ENCODE measurements at regions not wholly inside any gene's neighbourhood (a gene's known extent, or its start where the extent isn't known, plus 50 kb on each side); places are given as distances from the start of the nearest gene placed in this dataset.

DNA sequence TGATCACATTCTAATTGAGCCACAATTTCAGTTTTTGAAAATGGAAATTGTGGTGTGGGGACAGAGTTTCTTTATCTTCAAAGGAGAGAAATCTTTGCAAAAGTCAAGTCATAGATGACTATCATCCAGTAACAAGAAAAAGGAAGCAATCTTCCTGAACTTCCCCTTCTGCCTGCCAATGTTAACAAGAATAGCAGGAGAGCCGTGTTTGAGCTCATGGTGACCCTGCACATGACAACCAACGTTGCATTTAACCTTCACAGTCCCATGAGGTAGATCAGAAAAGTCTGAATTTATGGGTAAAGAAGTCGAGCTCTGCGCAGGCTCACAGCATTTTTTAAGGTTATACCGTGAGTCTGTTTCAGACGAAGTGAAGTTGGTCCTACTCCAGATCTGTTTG lies 454.9 kb downstream of the LPIN1 start:
- Histone ChIP-seq H3K27ac (no peak overlapping the region), H3K4me3 (no peak overlapping the region)
- TF ChIP-seq, protein P1, sequence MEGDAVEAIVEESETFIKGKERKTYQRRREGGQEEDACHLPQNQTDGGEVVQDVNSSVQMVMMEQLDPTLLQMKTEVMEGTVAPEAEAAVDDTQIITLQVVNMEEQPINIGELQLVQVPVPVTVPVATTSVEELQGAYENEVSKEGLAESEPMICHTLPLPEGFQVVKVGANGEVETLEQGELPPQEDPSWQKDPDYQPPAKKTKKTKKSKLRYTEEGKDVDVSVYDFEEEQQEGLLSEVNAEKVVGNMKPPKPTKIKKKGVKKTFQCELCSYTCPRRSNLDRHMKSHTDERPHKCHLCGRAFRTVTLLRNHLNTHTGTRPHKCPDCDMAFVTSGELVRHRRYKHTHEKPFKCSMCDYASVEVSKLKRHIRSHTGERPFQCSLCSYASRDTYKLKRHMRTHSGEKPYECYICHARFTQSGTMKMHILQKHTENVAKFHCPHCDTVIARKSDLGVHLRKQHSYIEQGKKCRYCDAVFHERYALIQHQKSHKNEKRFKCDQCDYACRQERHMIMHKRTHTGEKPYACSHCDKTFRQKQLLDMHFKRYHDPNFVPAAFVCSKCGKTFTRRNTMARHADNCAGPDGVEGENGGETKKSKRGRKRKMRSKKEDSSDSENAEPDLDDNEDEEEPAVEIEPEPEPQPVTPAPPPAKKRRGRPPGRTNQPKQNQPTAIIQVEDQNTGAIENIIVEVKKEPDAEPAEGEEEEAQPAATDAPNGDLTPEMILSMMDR (IDR thresholded peaks at IDR 0.05): no peak
- DNase-seq (ENCODE audit: low spot score): no peak

GRCh38 chr2:12202313-12203075 lies 456.1 kb downstream of the LPIN1 start:
- H3K4me3 ChIP-seq: no peak overlapping the region
- no peak overlapping the region for H3K27ac ChIP-seq
- no peak for DNase-seq (ENCODE audit: low spot score)
- TF ChIP-seq, protein P1 (IDR thresholded peaks at IDR 0.05): no peak

DNA sequence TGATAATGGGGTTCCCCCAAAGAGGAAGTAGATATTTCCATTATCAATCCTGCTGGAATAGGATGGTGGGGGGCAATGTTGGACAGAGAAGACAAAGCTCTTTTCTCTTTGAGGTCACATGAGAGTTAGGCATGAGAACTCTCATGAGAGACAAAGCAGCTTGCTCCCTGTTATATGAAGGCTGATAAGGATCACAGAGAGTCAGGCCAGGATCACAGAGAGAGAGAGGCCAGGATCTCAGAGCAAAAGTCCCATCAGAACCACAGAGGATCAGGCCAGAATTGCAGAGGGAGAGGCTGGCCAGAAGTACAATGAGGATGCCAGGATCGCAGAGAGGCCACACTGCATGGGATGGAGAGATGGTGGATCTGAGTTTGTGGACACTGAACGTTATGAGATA lies 457.1 kb downstream of the LPIN1 start:
- Histone ChIP-seq H3K27ac (no peak overlapping the region), H3K4me3 (no peak overlapping the region)
- DNase-seq (ENCODE audit: low spot score): no peak
- TF ChIP-seq, protein P1 (IDR thresholded peaks at IDR 0.05): no peak

GRCh38 chr2:12205086-12205485 lies 458.7 kb downstream of the LPIN1 start:
- TF ChIP-seq, protein P1 (IDR thresholded peaks at IDR 0.05): no peak
- Histone ChIP-seq H3K4me3 (no peak overlapping the region), H3K27ac (no peak overlapping the region)
- no peak for DNase-seq (ENCODE audit: low spot score)

DNA sequence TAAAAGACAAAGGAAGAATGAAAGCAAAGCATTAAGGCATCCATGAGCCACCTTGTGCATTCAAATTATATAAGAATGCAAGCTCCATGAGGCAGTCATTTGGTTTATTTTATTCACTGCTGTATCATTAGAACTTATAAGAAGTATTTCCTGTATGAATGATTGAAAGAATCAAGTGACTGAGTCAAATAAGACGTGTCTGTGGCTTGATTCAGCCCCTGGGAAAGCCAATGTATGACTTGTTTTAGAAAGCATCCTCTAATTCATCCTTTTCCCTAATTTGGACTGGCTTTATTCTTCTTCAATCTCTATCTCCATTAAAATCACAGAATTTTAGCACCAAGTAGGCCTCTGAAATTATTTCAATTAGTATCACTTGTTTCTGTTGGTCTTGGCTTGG lies 461.1 kb downstream of the LPIN1 start:
- TF ChIP-seq, protein P1 (IDR thresholded peaks at IDR 0.05): no peak
- no peak for DNase-seq (ENCODE audit: low spot score)
- H3K4me3 ChIP-seq: no peak overlapping the region
- H3K27ac ChIP-seq: no peak overlapping the region

DNA sequence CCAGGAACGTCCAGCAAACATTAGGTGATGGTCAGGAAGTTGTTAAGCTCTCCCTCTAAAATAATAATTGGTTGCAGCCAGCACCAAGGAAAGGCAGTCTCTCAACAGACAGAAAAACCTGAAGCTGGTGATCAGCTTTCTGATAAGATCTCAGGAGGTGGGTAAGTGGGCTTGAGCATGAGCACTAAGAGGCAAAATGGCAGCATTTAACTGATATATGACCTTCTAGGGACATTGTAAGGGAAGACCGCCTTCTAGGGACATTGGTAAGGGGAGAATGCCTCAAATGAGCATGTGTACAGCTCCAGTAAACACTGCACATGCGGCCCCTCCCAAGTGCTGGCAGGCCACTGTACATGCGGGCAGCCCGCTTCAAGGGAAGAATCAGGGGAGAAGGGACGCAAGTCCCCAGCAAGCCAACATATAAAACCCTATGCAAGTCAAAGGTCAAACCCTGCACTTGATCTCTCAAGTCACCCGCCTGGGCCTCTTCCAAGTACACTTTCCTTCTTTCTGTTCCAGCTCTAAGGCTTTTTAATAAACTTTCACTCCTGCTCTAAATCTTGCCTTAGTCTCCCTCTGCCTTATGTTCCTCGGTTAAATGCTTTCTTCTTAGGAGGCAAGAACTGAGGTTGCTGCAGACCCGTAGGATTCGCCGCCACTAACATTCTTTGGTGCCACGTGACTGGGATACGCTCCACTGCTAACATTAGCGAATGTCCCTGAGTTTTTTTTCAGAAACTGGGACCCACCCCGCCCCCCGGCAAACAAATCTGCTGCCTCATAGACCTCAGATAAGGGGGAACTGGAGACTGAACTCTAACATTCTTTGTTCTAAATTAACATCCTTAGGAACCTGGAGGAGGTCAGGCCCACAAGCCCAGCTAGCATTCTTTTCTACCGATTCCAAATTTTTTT lies 463.8 kb downstream of the LPIN1 start:
- Histone ChIP-seq H3K27ac (no peak overlapping the region), H3K4me3 (no peak overlapping the region)
- TF ChIP-seq, protein P1 (IDR thresholded peaks at IDR 0.05): no peak
- no peak for DNase-seq (ENCODE audit: low spot score)

Data from coronary artery (tissue), 2 donors.